ENCODE measurements at regions not wholly inside any gene's neighbourhood (a gene's known extent, or its start where the extent isn't known, plus 50 kb on each side); places are given as distances from the start of the nearest gene placed in this dataset.

DNA sequence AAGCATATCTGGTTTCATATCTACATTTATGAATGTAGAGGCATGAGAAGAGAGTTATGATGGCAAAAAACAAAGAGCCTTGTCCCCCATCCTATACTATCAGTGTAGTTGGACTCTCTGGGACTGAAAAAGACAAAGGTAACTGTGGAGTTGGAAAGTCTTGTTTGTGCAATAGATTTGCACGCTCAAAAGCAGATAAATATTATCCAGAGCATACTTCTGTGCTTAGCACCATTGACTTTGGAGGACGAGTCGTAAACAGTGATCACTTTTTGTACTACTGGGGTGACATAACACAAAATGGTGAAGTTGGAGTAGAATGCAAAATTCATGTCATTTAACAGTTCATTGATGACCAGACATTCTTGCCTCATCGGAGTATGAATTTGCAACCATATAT lies 85.2 kb upstream of the EGFR start:
- TF ChIP-seq ZNF274 (IDR thresholded peaks at IDR 0.05; ENCODE audit: low read depth, low read length) (no peak), SUZ12 (IDR thresholded peaks at IDR 0.05; ENCODE audit: extremely low read depth, insufficient read depth, insufficient read length) (no peak), YY1 (IDR thresholded peaks at IDR 0.05; ENCODE audit: insufficient read depth, insufficient read length) (no peak)
